CD4-positive, alpha-beta T cell (primary cell): ENCODE measurements at regions not wholly inside any gene's neighbourhood (a gene's known extent, or its start where the extent isn't known, plus 50 kb on each side); places are given as distances from the start of the nearest gene placed in this dataset.

Source experiments
- ATAC-seq: fragments of 200-7000 bp; cut with Tn5 transposase; one replicate; pipeline ENCODE4 v1.10.0; 2022; ENCODE audit warnings: mild to moderate bottlenecking; ENCODE audit not compliant: poor library complexity
- CTCF ChIA-PET: fragments of 350-600 bp; sonication (Branson Sonifier 250); formaldehyde crosslinking; loops from one replicate; lab custom pipeline; 2021; ENCODE audit warnings: antibody characterized with exemption, inconsistent platforms; lab: Charles Lee
- POLR2A ChIA-PET: fragments of 350-600 bp; sonication (Branson Sonifier 250); formaldehyde crosslinking; loops from one replicate; lab custom pipeline; 2021; ENCODE audit warnings: antibody characterized with exemption, inconsistent platforms; lab: Charles Lee
- DNase-seq, 14 experiments: peaks; one replicate each; pipeline ENCODE4 v3.0.0-alpha.2; 2013 to 2020; ENCODE audit warnings: mixed read lengths in 2 of 14
- H3K27ac ChIP-seq, 2 donors: one replicate each; pipeline versions ENCODE4 v1.5.1 to v1.7.0; 2013; ENCODE audit warnings: low read length in 2 of 2, low read depth in 1 of 2, mild to moderate bottlenecking in 1 of 2
- H3K27me3 ChIP-seq, 2 experiments: 1 replicate in 1 of 2; 2 replicates in 1 of 2; pipeline versions ENCODE4 v1.6.1 to v1.7.0; 2013; ENCODE audit warnings: low read length in 2 of 2, control low read depth in 1 of 2, mild to moderate bottlenecking in 1 of 2, moderate library complexity in 1 of 2; ENCODE audit not compliant: insufficient read depth in 2 of 2, control insufficient read depth in 1 of 2
- H3K36me3 ChIP-seq: one replicate; pipeline ENCODE4 v1.6.1; 2013; ENCODE audit warnings: low read length, control low read depth; ENCODE audit not compliant: insufficient read depth
- H3K4me1 ChIP-seq: one replicate; pipeline ENCODE4 v1.6.1; 2013; ENCODE audit warnings: low read length, control low read depth; ENCODE audit not compliant: insufficient read depth
- H3K4me3 ChIP-seq: one replicate; pipeline ENCODE4 v1.5.1; 2013; ENCODE audit warnings: mild to moderate bottlenecking, low read length, moderate library complexity
- H3K9me3 ChIP-seq, 2 experiments: 1 replicate in 1 of 2; 2 replicates in 1 of 2; pipeline versions ENCODE4 v1.6.1 to v1.7.0; 2013; ENCODE audit warnings: low read length in 2 of 2, mild to moderate bottlenecking in 2 of 2, control low read depth in 1 of 2, moderate library complexity in 1 of 2; ENCODE audit not compliant: control insufficient read depth in 1 of 2, insufficient read depth in 1 of 2
- H3K27ac Mint-ChIP-seq: one replicate; pipeline ENCODE4 v1.8.0; 2020; ENCODE audit warnings: mixed read lengths
- H3K27me3 Mint-ChIP-seq: one replicate; pipeline ENCODE4 v1.8.0; 2021; ENCODE audit warnings: mixed read lengths
- H3K36me3 Mint-ChIP-seq: one replicate; pipeline ENCODE4 v1.8.0; 2021; ENCODE audit warnings: low read depth, mixed read lengths
- H3K4me1 Mint-ChIP-seq: one replicate; pipeline ENCODE4 v1.8.0; 2021; ENCODE audit warnings: low read depth, mixed read lengths
- H3K4me3 Mint-ChIP-seq: one replicate; pipeline ENCODE4 v1.8.0; 2020; ENCODE audit warnings: mild to moderate bottlenecking, mixed read lengths
- H3K9me3 Mint-ChIP-seq: one replicate; pipeline ENCODE4 v1.8.0; 2020; ENCODE audit warnings: mixed read lengths
- CTCF ChIP-seq: fragments of 200-600 bp; IDR thresholded peaks from one replicate; pipeline ENCODE4 v1.8.0; 2022; ENCODE audit warnings: antibody characterized with exemption, mild to moderate bottlenecking
- intact Hi-C, 2 experiments: fragments of 100-400 bp; cut with DNase I in 1 of 2; cut with micrococcal nuclease in 1 of 2; formaldehyde crosslinking; loops; one replicate each; pipeline versions ENCODE4 v1.15.1 to v1.9.0; 2023 to 2025; cut with DNase I, micrococcal nuclease

GRCh38 chr4:152153476-152154270 lies 382.2 kb downstream of the FBXW7 start:
- no peaks in the 10 kb centered on the region for H3K27me3 Mint-ChIP-seq
- peaks cover 0 to 3% of the 10 kb centered on the region in 2 experiments for H3K9me3 ChIP-seq
- H3K27ac Mint-ChIP-seq: no peak overlapping the region
- intact Hi-C loops: no loop called here
- peaks cover 23% of the 10 kb centered on the region for H3K4me1 Mint-ChIP-seq
- no peak for DNase-seq
- no peak overlapping the region for H3K4me3 Mint-ChIP-seq
- H3K4me1 ChIP-seq: peaks cover 9% of the 10 kb centered on the region
- no peaks in the 10 kb centered on the region for H3K36me3 ChIP-seq
- ChIA-PET POLR2A (no interaction called here), CTCF (no interaction called here)
- no peak overlapping the region for H3K4me3 ChIP-seq
- no peaks in the 10 kb centered on the region for H3K9me3 Mint-ChIP-seq
- H3K27me3 ChIP-seq: no peaks in the 10 kb centered on the region
- TF ChIP-seq CTCF: no peak
- no peak overlapping the region for H3K27ac ChIP-seq
- no peaks in the 10 kb centered on the region for H3K36me3 Mint-ChIP-seq
- no peak for ATAC-seq

DNA sequence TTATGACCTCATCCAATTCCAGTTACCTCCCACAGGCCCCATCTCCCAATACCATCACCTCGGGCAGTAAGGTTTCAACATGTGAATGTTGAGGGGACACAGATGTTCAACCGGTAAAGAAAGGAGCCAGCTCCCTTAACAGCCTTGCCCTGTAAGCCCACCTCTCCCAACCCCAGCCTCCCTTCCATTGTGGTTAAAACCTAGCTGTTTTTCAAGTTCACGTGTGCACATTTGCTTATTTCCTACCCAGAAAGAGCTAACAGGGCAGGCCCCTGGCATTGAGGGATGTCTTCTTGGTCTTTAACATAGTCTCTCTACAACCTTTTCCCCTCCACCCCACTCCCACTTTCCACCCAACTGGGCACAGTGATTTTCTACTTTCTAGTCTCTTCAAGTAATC lies 385.7 kb downstream of the FBXW7 start:
- POLR2A ChIA-PET: no interaction called here
- CTCF ChIA-PET: no interaction called here
- intact Hi-C loops: no loop called here
- peaks cover 4% of the 10 kb centered on the region for H3K4me1 ChIP-seq
- H3K27ac ChIP-seq: no peak overlapping the region
- ATAC-seq: no peak
- H3K9me3 ChIP-seq: peaks cover 10 to 16% of the 10 kb centered on the region in 2 experiments
- peaks cover 6% of the 10 kb centered on the region for H3K4me1 Mint-ChIP-seq
- no peak overlapping the region for H3K4me3 Mint-ChIP-seq
- no peak for TF ChIP-seq CTCF
- H3K36me3 ChIP-seq: no peaks in the 10 kb centered on the region
- H3K36me3 Mint-ChIP-seq: peaks cover 19% of the 10 kb centered on the region
- H3K27me3 Mint-ChIP-seq: no peaks in the 10 kb centered on the region
- no peak for DNase-seq
- no peak overlapping the region for H3K27ac Mint-ChIP-seq
- H3K9me3 Mint-ChIP-seq: peaks cover 12% of the 10 kb centered on the region
- H3K27me3 ChIP-seq: no peaks in the 10 kb centered on the region
- H3K4me3 ChIP-seq: no peak overlapping the region

DNA sequence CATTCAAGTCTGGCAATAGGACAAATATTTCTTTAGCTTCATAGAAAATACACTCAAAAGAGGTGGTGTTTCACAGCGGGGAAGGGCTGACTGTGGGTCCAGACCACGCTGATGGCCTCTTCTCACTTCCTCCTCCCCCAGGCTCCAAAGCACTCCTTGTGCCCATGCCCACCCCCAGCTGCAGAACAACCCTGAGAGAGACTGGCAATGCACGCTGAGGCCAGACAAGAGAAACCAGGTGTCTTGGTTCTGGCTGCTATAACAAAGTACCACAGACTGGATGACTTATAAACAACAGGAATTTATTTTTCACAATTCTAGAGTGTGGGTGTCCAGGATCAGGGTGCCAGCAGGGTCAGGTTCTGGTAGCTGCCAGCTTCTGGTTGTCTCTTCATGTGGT lies 386.1 kb downstream of the FBXW7 start:
- H3K36me3 Mint-ChIP-seq: peaks cover 21% of the 10 kb centered on the region
- intact Hi-C loops: no loop called here
- H3K4me1 Mint-ChIP-seq: peaks cover 6% of the 10 kb centered on the region

More for the DNA sequence above, 386.1 kb downstream of the FBXW7 start:
- Mint-ChIP-seq H3K4me3 (no peak overlapping the region), H3K27me3 (no peaks in the 10 kb centered on the region), H3K27ac (no peak overlapping the region), H3K9me3 (peaks cover 12% of the 10 kb centered on the region)
- no peaks in the 10 kb centered on the region for H3K4me1 ChIP-seq
- H3K36me3 ChIP-seq: no peaks in the 10 kb centered on the region
- TF ChIP-seq CTCF: no peak
- H3K9me3 ChIP-seq: peaks cover 9 to 18% of the 10 kb centered on the region in 2 experiments
- no peak for DNase-seq
- no peak overlapping the region for H3K4me3 ChIP-seq
- ATAC-seq: no peak
- ChIA-PET CTCF (no interaction called here), POLR2A (no interaction called here)
- H3K27me3 ChIP-seq: no peaks in the 10 kb centered on the region
- H3K27ac ChIP-seq: no peak overlapping the region
